Fibroblast of skin of right biceps (primary cell): ENCODE measurements at regions not wholly inside any gene's neighbourhood (a gene's known extent, or its start where the extent isn't known, plus 50 kb on each side); places are given as distances from the start of the nearest gene placed in this dataset.
A peak's percentile ranks its signal among the peaks of the same experiment; 100 is the strongest.

Source experiments
- DNase-seq: peaks from one replicate; pipeline ENCODE4 v3.0.0-alpha.2; 2013

DNA sequence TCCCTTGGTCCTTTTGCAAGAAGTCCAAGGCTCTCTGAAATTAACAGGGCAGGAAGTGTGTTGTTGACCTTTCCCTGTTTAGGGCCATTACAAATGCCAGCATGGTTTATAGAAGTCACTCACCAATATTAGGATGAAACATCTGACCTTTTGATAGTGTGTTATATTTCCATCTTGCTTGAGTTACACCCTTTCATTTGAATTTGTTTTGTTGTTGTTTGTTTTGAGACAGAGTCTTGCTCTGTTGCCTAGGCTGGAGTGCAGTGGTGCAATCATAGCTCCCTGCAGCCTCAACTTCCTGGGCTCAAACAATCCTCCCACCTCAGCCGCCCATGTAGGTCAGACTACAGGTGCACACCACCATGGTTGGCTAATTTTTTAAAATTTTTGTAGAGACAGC lies 241.1 kb upstream of the USP9Y start:
- DNase-seq, result no peak

DNA sequence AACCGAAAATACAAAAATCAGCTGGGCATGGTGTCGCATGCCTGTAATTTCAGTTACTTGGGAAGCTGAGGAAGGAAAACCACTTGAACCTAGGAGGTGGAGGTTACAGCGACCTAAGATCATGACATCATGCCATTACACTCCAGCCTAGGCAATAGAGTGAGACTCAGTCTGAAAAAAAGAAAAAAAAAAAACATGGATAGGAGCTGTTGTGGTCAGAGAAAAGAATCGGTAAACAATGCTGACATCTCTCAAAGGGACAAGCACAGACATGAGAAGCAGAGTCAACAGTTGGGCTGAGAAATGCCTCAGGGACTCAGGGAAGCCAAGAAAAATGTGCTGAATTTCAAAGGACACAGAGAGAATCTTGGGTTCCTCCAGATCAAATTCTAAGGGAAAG lies 236.9 kb upstream of the USP9Y start:
- no peak for DNase-seq

DNA sequence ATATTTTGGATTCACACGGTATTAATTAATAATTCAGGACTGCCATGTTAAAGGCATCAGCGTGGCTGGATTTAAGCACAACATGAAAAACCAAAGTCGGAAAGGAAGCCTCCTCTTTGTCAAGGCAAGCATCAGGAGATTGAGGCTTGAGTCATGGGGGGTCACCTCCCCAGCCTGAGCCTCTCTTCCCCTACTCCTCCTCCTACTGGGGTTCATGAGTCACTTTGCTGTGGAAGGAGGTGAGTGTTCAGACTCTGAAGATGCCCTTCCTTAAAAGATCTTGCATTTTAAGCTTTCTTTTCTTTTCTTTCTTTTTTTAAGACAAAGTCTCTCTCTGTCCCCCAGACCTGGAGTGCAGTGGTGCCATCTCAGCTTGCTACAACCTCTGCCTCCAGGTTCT lies 235.3 kb upstream of the USP9Y start:
- no peak for DNase-seq

DNA sequence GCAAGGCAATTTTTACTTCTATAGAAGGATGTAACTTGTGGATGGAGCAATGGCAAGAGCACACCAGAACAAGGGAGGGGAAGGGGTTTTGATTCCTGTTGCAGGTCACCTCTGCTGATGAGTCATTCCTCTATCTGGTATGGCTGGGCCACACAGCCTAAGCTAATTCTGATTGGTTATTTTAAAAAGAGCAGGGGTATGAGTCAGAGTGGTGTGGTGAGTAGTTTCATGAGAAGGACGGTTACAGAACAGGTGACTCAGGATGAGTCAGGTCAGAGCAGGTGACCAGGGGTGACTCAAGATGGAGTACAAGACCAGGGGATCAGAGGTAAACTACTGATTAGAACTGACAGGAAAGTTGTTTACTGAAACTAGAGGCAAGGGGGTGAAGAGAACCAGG lies 231.9 kb upstream of the USP9Y start:
- DNase-seq, result peak; percentile 9

DNA sequence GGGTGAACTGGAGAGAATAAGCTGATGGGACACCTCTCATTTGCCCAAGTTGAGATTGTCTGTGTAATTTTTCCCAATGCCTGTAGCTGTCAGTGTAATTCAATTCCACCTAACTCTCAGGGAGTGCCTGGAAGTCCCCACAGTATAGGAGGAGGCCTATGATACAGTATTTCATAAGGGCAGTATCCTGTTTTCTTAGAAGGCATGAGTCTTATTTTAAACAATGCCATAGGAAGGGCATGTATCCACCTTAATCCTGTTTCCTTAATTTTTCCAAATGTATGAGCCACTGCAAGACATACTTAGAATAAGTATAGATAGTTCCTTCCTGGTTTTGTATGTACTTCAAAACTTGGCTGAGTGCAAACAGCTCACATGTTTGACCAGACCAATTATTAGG lies 226.6 kb upstream of the USP9Y start:
- DNase-seq, result no peak

DNA sequence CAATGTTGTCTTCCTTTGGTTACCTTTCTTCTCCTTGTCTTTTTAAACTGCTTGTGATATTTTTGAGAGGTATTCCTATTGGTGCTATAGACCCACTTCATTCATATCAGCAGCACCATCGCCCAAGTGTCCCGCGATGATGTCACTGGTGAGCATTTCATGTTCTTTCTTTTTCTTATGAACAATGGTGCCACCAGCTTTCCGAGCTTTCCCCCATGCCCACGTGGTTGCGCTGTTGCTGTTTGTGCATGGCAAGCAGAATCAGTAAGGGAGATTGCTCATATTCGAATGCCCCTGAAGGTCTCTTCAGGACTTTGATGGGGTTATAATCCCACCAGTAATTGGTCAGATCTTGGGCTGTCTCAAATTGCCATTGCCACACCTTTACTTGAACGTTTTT lies 221.6 kb upstream of the USP9Y start:
- peak; percentile 40 for DNase-seq

DNA sequence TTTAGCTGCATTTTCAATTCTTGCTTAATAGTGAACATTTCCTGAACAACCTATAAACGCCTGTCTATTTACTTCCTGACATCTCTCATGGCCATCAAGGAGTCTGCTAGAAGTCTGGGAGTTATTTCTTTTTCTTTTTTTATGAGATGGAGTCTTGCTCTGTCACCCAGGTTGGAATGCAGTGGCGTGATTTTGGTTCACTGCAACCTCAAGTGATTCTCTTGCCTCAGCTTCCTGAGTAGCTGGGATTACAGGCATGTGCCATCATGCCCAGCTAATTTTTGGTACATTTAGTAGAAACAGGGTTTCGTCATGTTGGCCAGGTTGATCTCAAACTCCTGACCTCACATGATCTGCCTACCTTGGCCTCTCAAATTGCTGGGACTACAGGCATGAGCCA lies 217.6 kb upstream of the USP9Y start:
- no peak for DNase-seq

DNA sequence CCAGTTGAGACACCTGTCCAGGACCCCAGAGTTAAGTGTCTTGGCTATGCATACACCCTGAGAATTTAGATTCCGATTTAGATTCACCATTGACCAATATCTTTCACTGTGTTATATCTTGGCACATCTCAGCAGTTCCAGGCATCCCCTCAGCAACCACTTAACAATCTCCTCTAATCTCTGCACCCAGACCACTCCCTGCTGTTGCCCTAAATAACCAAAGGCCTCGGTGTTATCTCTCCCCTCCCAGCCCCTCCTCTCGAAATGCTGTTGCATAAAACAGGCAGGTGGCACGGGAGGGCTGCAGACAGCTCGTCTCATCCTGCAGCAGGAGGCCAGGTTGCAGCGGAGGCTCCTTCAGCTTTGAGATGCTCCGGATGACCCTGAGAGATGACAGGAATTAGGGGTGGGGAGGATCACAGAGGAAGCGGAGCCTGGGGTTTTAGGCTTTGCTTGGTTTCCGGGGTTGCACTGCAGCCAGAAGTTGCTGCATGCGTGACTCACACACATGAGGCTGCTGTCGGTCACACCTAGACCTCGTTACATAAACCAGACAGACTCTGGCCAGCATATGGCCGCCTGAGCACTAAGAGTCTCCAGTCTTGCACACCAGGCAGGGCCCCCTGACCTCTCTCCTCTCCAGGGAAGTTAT lies 210.3 kb upstream of the USP9Y start:
- peak; percentile 48 for DNase-seq

DNA sequence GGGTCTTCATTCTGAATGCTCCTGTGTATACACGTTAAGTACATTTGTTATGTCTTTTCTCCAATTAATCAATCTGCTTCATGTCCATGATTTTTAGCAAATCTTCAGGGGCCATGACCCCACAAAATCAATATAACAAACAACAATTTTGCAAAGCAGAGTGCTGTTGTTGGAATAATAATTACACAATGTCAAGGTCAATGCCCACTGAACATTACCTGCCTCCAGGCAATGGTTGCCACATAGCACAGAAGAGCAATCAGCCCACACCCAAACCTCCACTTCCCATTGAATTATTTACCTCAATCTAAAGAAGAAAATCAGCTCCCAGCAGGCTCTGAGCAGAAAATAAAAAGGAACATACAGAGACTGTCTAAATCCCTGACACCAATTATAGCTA lies 208.8 kb upstream of the USP9Y start:
- DNase-seq, result no peak

DNA sequence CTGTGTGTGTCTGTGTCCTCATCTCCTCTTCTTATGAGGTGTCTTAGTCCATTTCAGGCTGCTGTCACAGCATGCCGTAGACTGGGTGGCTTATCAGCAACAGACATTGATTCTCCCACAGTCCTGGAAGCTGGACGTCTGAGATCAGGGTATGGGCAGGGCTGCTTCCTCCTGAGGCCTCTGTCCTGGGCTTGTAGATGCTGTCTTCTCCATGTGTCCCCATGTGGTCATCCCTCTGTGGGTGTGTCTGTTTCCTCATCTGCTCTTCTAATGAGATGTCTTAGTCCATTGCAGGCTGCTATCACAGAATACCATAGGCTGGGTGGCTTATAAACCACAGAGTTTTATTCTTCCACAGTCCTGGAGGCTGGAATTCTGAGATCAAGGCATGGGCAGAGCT lies 205.0 kb upstream of the USP9Y start:
- no peak for DNase-seq

DNA sequence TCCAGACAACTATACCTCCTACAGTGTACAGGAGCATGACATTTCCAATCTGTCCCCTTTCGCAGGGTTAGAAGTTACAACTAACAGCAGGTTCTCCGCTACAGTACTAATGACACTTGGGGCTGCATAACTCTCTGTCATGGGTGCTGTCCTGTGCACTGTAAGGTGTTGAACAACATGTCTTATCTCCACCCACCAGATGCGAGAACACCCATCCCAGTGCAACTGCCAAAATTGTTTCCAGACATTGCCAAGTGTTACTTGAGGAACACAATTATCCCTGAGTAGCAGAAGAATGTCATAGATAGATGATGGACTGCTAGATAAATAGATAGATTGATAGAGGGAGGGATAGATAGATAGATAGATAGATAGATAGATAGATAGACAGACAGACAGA lies 200.9 kb upstream of the USP9Y start:
- no peak for DNase-seq

DNA sequence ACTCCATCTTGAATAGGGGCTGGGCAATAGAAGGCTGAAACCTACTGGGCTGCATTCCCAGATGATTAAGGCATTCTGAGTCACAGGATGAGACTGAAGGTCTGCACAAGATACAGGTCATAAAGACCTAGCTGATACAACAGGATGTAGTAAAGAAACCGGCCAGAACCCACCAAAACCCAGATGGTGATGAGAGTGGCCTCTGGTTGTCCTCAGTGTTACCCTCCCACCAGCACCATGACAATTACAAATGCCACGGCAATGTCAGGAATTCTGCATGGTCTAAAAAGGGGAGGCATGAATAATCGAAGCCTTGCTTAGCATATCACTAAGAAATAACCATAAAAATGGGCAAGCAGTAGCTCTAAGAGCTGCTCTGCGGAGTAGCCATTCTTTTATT lies 197.0 kb upstream of the USP9Y start:
- DNase-seq, result peak; percentile 78

DNA sequence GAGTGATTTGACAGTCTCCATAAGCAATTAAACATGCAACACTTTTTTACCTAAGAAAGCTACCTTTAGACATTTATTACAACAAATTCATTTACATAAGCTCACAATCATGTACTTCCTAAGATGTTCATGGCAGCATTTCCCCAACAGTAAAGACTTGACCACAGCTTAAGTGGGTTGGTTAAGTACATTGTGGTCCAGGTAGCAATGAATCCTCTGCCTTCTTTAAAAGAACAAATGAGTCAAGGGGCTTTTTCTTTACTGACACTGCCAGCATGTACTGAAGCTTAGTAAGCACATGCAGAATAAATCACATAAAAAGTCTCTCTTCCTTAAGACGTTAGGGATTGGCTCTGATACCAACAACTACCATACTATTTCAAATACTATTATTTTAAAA lies 183.7 kb upstream of the USP9Y start:
- no peak for DNase-seq

DNA sequence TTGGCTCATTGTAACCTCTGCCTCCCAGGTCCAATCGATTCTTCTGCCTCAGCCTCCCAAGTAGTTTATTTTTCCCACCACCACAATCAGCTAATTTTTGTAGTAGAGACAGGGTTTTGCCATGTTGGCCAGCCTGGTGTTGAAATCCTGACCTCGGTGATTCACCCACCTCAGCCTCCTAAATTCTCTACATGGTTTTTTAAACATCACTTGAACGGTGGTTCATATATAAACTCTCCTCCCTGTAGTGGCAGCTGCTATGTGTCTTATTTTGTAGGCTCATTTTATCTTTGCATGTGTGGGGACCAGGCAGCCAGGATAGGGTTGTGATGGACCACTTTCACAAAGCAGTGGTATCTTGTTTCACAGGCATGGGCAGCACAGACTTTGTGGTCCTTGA lies 175.8 kb upstream of the USP9Y start:
- DNase-seq, result no peak

DNA sequence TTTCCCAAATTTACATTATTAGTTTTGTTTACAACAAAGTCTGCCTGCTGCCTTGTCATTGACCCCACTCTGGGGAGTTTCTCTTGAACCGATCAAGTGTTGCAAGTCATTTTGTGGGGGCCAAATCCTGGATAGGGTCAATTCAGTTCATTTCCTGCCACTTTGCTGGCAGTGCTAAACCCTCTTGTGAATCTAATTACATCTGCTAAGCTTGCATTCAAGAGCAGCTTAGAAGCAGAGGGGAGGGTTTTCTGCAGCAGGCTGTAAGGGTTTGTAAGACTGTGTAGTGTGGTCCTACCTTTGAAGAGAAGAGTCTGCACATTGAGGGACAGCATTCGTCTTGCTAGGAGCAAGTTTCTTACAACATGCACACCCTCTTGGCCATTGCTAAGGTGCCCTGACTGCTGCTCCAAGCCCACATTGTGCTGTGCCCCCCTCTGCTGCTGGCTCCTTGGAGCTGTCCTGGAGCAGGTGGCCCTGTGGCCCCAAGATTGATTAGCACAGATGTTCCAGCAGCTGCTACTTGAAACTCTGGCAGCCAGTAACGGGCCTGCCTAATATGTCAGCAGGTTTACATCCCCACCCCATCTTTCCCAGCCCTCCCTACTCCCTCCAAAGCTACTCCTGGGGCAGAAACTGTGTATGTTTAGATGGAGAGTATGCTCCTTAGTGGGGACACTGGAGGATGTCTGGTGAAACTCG lies 174.5 kb upstream of the USP9Y start:
- no peak for DNase-seq

DNA sequence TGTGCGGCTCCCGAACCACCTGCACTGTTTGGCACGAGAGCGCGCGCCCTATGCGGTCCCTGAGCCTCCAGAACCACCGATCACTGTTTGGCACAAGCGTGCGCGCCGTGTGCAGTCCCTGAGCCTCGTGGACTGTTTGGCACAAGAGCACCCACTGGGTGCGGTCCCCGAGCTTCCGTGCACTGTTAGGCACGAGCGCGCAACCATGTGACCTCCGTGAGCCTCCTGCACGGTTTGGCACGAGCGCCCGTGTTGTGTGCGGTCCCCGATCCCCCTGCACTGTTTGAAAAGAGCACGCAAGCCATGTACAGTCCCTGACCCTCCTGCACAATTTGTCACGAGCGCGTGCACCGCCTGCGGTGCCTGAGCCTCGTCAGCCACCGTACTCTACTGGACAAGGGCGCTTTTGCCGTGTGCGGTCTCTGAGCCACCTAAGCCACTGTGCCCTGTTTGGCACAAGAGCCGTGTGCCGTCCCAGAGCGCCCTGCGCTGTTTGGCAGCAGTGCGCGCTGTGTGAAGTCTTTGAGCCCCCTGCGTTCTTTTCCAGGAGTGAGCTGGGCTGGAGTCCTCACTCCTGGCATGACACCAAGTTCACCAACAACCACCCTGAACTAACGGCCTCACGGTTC lies 163.7 kb upstream of the USP9Y start:
- peak; percentile 21 for DNase-seq

DNA sequence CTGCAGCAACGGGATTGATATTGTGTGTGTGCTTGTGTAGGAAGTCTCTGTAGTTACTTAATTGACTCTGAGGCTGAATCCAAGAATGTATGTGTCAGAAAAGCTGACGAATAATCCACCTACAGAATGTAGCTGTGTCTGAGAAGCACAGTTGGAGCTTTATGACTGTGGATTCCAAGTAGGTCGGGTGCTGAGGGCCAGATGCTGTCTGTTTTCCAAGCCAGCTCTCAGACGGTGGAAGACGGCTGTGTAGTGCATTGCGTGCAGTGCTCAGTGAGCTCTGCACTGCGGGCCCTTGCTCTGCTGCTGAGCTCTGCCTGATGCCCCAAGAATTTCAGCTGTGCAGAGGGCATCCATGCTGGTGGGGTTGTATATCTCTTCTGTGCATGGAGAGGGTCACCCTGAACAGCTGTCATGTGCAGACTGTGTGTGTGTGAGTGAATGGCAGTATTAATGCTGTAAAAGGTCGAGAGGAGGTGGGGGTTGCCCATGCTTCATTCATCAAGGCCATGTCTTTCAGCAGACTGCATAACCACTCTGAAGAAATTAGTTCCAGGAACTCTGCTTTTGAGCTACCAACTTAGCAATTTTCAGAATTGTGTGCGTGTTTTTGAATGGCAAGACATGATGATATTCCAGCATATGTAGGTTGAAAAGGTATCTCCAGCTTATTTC lies 154.1 kb upstream of the USP9Y start:
- peak; percentile 60 for DNase-seq

DNA sequence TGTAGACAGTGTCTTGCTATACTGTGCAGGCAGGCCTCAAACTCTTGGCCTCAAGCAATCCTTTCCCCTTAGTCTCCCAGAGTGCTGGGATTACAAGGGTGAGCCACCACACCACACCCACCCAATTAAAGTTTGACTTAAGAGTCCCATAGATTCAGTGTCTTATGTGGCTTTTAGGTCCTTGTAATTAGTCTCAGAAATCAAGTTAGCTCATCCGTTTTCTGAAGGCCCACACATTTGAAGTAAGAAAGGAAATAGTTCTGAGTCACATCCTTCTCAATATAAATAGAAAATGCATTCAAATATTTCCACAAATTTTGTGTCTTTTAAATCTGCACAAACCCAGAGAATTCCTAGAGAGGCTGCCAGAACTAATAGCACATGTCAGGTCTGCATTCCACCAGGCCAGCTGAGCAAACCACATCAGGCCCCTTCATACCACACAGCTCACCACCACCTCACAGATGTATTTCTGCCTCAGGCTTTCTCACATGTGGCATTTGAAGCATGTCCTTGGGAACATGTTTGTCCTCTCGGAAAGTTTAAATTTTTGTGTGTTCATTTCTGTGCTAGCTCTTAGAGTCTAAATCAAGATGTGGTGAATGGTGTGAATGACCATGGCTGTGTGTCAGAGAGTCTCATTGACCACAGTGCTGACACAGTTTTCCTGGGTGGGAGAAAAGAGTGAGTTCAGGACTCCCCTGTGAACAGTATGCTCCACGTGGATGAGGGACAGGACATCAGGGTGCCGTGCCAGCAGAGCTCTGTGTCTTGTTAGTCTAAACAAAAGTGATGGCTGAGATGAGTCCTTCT lies 148.4 kb upstream of the USP9Y start:
- DNase-seq, result peak; percentile 93

DNA sequence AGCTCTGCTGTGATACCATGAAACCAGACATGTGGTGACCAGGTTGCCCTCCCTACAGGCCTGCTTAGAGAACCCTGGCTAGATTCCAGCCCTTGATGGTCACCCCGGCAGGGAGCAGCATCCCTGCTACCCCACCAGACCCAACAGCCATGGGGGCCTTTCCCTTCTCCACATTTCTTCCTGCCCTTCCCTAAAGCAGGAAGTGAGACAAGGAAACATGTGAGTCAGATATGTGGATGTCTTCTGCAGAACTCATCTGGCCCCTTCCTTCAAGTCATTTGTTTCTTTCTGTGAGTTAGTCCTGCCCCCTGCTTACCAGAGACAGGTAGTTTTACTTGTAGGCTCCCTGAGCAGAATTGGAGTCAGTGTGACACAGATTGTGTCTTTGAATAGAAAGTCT lies 147.1 kb upstream of the USP9Y start:
- DNase-seq, result peak; percentile 59

DNA sequence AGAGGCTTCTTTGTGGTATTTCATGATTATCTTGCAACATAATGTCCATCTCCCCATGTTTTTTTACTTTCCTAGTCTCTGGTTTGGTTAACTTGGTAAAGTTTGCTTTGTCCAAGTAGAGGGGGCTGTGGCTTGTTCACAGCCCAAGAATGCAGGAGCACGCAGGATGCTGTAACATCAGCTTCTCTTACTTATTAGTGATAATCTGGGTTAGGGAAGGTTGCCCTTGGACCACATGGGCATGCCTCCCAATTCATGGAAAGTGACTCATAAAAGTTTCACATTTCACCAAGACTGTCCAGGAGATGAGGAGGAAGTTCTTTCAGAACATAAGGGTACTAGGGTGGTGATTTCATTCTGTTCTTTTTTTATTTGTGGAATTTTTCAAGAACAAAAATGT lies 146.0 kb upstream of the USP9Y start:
- peak; percentile 86 for DNase-seq

DNA sequence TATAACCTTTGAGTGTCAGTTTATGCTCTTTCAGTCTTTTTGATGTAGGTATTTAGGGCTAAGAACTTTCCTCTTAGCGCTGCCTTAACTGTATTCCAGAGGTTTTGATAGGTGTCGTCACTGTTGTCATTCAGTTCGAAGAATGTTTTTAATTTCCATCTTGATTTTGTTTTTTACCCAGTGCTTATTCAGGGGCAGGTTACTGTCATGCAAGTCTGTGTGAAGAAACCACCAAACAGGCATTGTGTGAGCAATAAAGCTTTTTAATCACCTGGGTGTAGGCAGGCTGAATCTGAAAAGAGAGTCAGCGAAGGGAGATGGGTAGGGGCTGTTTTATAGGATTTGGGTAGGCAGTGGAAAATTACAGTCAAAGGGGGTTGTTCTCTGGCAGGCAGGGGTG lies 142.0 kb upstream of the USP9Y start:
- DNase-seq, result no peak

DNA sequence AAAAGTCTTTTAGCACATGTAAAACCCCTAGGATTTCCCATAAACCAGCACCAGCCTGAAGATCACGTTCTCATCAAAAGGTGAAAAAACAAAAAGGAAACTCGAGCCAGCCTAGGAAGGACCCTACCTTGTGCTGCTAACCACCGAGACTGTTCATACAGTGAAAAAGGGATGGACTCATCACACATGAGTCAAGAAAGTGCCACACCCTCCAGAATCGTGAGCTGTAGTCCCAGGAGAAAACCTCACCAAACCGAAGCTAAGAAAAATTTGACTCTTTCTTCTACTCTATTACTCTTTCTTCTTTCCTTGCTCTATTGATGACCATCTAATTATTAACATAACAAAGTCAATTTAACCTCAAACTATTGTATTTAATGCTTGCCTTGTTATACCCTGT lies 124.8 kb upstream of the USP9Y start:
- DNase-seq, result no peak
